Kidney (tissue), 13 donors: ENCODE measurements at regions not wholly inside any gene's neighbourhood (a gene's known extent, or its start where the extent isn't known, plus 50 kb on each side); places are given as distances from the start of the nearest gene placed in this dataset.
A peak's percentile ranks its signal among the peaks of the same experiment; 100 is the strongest.

Source experiments
- DNase-seq, 5 donors: peaks; one replicate each; pipeline ENCODE4 v3.0.0-alpha.2; 2013 to 2020
- FAIRE-seq: peaks from 2 replicates; lab custom pipeline; 2012; peaks lifted over from hg19 to GRCh38; lab: Jason Lieb, UNC
- H3K27ac ChIP-seq, 2 donors: one replicate each; pipeline ENCODE4 v1.7.0; 2013; ENCODE audit warnings: low read depth in 2 of 2, low read length in 2 of 2, inconsistent platforms in 1 of 2
- H3K27me3 ChIP-seq: one replicate; pipeline ENCODE4 v1.7.1; 2013; ENCODE audit warnings: low read length, inconsistent platforms; ENCODE audit not compliant: control insufficient read depth, insufficient read depth
- H3K36me3 ChIP-seq, 3 donors: one replicate each; pipeline versions ENCODE4 v1.7.0 to v1.7.1; 2013; ENCODE audit warnings: low read length in 3 of 3, control low read depth in 1 of 3, inconsistent platforms in 1 of 3; ENCODE audit not compliant: insufficient read depth in 3 of 3, control insufficient read depth in 2 of 3
- H3K4me1 ChIP-seq, 3 donors: one replicate each; pipeline versions ENCODE4 v1.7.0 to v1.7.1; 2013; ENCODE audit warnings: low read length in 3 of 3, inconsistent platforms in 1 of 3, low read depth in 1 of 3; ENCODE audit not compliant: control insufficient read depth in 2 of 3, insufficient read depth in 2 of 3
- H3K4me3 ChIP-seq, 3 donors: one replicate each; pipeline versions ENCODE4 v1.7.0 to v1.8.1; 2013; ENCODE audit warnings: low read length in 3 of 3, control low read depth in 1 of 3, inconsistent platforms in 1 of 3
- H3K9ac ChIP-seq, 3 donors: one replicate each; pipeline versions ENCODE4 v1.7.0 to v1.7.1; 2013; ENCODE audit warnings: low read length in 3 of 3, control low read depth in 1 of 3, inconsistent platforms in 1 of 3
- H3K9me3 ChIP-seq, 3 donors: one replicate each; pipeline versions ENCODE4 v1.7.0 to v1.7.1; 2013; ENCODE audit warnings: low read length in 3 of 3, control low read depth in 1 of 3, inconsistent platforms in 1 of 3; ENCODE audit not compliant: control insufficient read depth in 2 of 3, insufficient read depth in 1 of 3
- CTCF ChIP-seq: IDR thresholded peaks from 3 replicates; pipeline ENCODE4 v1.5.1; 2012; ENCODE audit warnings: mild to moderate bottlenecking, moderate library complexity, borderline replicate concordance; ENCODE audit not compliant: insufficient read depth; ENCODE audit errors: extremely low read depth
- intact Hi-C: fragments of 100-400 bp; cut with DNase I; formaldehyde crosslinking; loops from one replicate; pipeline ENCODE4 v1.11.1; 2022
- donor health status: control.
- donor health status: control.
- donor health status: control.
- donor health status: control.
- donor health status: control.
- donor health status: DM: yes; HTN: yes; CAD: no.
- donor health status: Normal renal cell carcinoma (clear cell type).

DNA sequence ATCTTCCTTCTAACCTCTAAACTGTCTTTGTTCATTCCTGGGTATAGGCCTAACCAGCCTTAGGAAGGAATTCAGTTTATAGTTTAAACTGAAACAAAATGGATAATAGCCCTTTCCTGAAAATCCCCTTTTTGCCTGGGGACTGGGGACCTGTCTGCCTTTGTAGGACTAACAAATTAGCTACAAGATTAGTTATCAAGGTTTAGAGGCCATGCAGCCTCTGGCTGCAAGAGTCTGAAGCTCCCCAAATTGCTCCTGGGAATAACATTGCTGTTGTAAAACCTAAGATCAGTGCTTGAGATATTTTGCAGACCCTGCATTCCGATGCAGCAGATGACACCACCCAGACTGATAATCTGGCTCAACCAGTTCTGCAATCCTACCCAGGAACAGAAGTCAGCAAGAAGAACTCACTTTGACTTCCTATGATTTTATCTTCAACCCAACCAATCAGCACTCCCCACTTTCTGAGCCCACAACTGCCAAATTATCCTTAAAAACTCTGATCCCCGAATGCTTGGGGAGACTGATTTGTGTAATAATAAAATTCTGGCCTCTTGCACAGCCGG is 96.6 kb upstream of the ETV3 start:
- no peak overlapping the region for H3K4me3 ChIP-seq
- H3K9ac ChIP-seq: no peak overlapping the region
- no peak for DNase-seq
- no peaks in the 10 kb centered on the region for H3K27me3 ChIP-seq
- no peaks in the 10 kb centered on the region for H3K9me3 ChIP-seq
- no peaks in the 10 kb centered on the region for H3K36me3 ChIP-seq
- no peak for FAIRE-seq
- TF ChIP-seq CTCF: no peak
- H3K27ac ChIP-seq: no peak overlapping the region
- intact Hi-C loops: no loop called here
- peaks cover 0 to 4% (median 0%) of the 10 kb centered on the region in 3 donors for H3K4me1 ChIP-seq

DNA sequence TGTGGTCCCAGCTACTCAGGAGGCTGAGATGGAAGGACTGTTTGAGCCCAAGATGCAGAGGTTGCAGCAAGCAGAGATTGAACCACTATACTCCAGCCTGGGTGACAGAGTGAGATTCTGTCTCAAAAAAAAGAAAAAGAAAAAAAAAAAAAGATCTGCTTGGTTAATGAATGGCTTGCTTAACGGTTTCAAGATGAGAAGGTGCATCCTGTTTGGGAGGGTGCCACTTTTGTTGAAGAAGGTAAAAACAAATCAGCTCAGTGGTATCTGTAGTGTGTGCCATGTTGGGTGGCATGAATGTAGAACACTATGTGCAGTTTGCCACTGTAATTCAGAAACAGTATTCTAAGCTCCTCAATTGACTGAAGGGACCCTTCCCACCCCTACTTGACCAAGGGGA is 94.9 kb upstream of the ETV3 start:
- no peak overlapping the region for H3K9ac ChIP-seq
- intact Hi-C loops: no loop called here
- H3K27me3 ChIP-seq: no peaks in the 10 kb centered on the region
- H3K4me1 ChIP-seq: peaks cover 0 to 4% (median 0%) of the 10 kb centered on the region in 3 donors
- DNase-seq: no peak
- no peaks in the 10 kb centered on the region for H3K36me3 ChIP-seq
- no peak for FAIRE-seq
- no peak overlapping the region for H3K27ac ChIP-seq
- no peaks in the 10 kb centered on the region for H3K9me3 ChIP-seq
- TF ChIP-seq CTCF: no peak
- no peak overlapping the region for H3K4me3 ChIP-seq

- Histone ChIP-seq H3K9ac (no peak overlapping the region), H3K4me1 (peaks cover 0 to 4% (median 0%) of the 10 kb centered on the region in 3 donors), H3K36me3 (no peaks in the 10 kb centered on the region), H3K4me3 (no peak overlapping the region), H3K27ac (no peak overlapping the region), H3K9me3 (no peaks in the 10 kb centered on the region), H3K27me3 (no peaks in the 10 kb centered on the region)
- intact Hi-C loops: no loop called here
- FAIRE-seq: no peak
- no peak for TF ChIP-seq CTCF
- DNase-seq: peak in 1 of 5 donors; percentile 26
These were observed 93.8 kb upstream of the ETV3 start for GRCh38 chr1:157231846-157232525.
